HepG2 (cell line): ENCODE measurements at regions not wholly inside any gene's neighbourhood (a gene's known extent, or its start where the extent isn't known, plus 50 kb on each side); places are given as distances from the start of the nearest gene placed in this dataset.
"Not testable (repeated sequence)": the region's sequence is repeated elsewhere in the genome, so short reads cannot be mapped to it uniquely, and the experiment has no call there.

Source experiments
- ATAC-seq: fragments of 200-7000 bp; cut with Tn5 transposase; 3 replicates; pipeline ENCODE4 v1.9.1; 2020; ENCODE audit warnings: mild to moderate bottlenecking, moderate library complexity
- BruUV-seq: library from RNA; stranded (reverse); fragments of 400-500 nt; replicated peaks from 2 replicates; lab custom pipeline; 2021; lab: Mats Ljungman, UMichigan
- CTCF ChIA-PET: fragments of 300-600 bp; formaldehyde crosslinking; extraction: SDS; loops from one replicate; lab custom pipeline; 2021; ENCODE audit warnings: low total read pairs, inconsistent platforms, low intra/inter-chr PET ratio; lab: Yijun Ruan, JAX
- POLR2A ChIA-PET: fragments of 350-600 bp; sonication (Branson Sonifier 250); formaldehyde crosslinking; loops from one replicate; lab custom pipeline; 2020; ENCODE audit warnings: antibody characterized with exemption, inconsistent platforms; lab: Yijun Ruan, JAX
- DNase-seq: peaks from one replicate; pipeline ENCODE4 v3.0.0-alpha.2; 2015; ENCODE audit warnings: low spot score
- FAIRE-seq: peaks from 3 replicates; lab custom pipeline; 2011; peaks lifted over from hg19 to GRCh38; lab: Jason Lieb, UNC
- H2AFZ ChIP-seq: one replicate; pipeline ENCODE4 v1.6.1; 2011; ENCODE audit warnings: low read length, inconsistent platforms
- H3K27ac ChIP-seq: fragments of 300-600 bp; 3 replicates; pipeline ENCODE4 v1.8.0; 2011; ENCODE audit warnings: mixed run types, mild to moderate bottlenecking, mixed read lengths, low read length, inconsistent platforms; ENCODE audit not compliant: insufficient read depth; ENCODE audit errors: extremely low read length
- H3K27me3 ChIP-seq, 2 experiments: fragments of 200-600 bp in 1 of 2; 2 replicates in 1 of 2; 3 replicates in 1 of 2; pipeline versions ENCODE4 v1.6.0 to v1.8.0; 2011; ENCODE audit warnings: low read length in 2 of 2, mild to moderate bottlenecking in 2 of 2, moderate library complexity in 2 of 2, inconsistent platforms in 1 of 2; ENCODE audit not compliant: insufficient read depth in 2 of 2, control insufficient read depth in 1 of 2
- H3K36me3 ChIP-seq, 2 experiments: fragments of 200-600 bp in 1 of 2; replicated peaks in 1 of 2; 2 replicates in 1 of 2; 3 replicates in 1 of 2; pipeline versions ENCODE4 v1.5.1 to v1.8.0; 2011; ENCODE audit warnings: low read length in 2 of 2, inconsistent platforms in 1 of 2; ENCODE audit not compliant: insufficient read depth in 2 of 2, control insufficient read depth in 1 of 2
- H3K4me1 ChIP-seq: 2 replicates; pipeline ENCODE4 v1.5.1; 2012; ENCODE audit warnings: low read length, inconsistent platforms; ENCODE audit not compliant: insufficient read depth
- H3K4me2 ChIP-seq: 2 replicates; pipeline ENCODE4 v1.6.0; 2011; ENCODE audit warnings: low read depth, low read length, inconsistent platforms
- H3K4me3 ChIP-seq, 3 experiments: fragments of 200-600 bp in 1 of 3; sonication (generic), shearing (Covaris generic) in 1 of 3; replicated peaks in 1 of 3; 2 replicates each; pipeline ENCODE4 v1.5.1; 2011 to 2016; ENCODE audit warnings: low read length in 3 of 3, inconsistent platforms in 2 of 3, low read depth in 2 of 3, mild to moderate bottlenecking in 2 of 3, control low read depth in 1 of 3, mixed read lengths in 1 of 3; ENCODE audit not compliant: insufficient read depth in 1 of 3
- H3K79me2 ChIP-seq: one replicate; pipeline ENCODE4 v1.6.1; 2011; ENCODE audit warnings: low read length, inconsistent platforms; ENCODE audit not compliant: insufficient read depth
- H3K9ac ChIP-seq: 2 replicates; pipeline ENCODE4 v1.6.0; 2011; ENCODE audit warnings: mild to moderate bottlenecking, low read depth, low read length, inconsistent platforms; ENCODE audit not compliant: insufficient read depth
- H3K9me3 ChIP-seq: 2 replicates; pipeline ENCODE4 v1.5.1; 2012; ENCODE audit warnings: mild to moderate bottlenecking, low read length
- H4K20me1 ChIP-seq: 2 replicates; pipeline ENCODE4 v1.6.0; 2011; ENCODE audit warnings: inconsistent platforms, mild to moderate bottlenecking, low read length, moderate library complexity; ENCODE audit not compliant: insufficient read depth
- RAD21 ChIP-seq: fragments of 450-650 bp; formaldehyde crosslinking; IDR thresholded peaks from 2 replicates; pipeline ENCODE4 v1.5.0; 2020; ENCODE audit warnings: mild to moderate bottlenecking
- SMC3 ChIP-seq: IDR thresholded peaks from 2 replicates; pipeline ENCODE4 v1.6.1; 2011; ENCODE audit warnings: low read length, improper control_type of control experiment
- STAG1 ChIP-seq: sonication (generic); formaldehyde crosslinking; IDR thresholded peaks from 2 replicates; pipeline ENCODE4 v1.4.0; 2020; ENCODE audit warnings: missing genetic modification reagents
- ZNF629 ChIP-seq: sonication (generic); formaldehyde crosslinking; conservative IDR thresholded peaks from 2 replicates; pipeline ENCODE4 v1.5.0; 2020; ENCODE audit warnings: missing genetic modification reagents
- WGBS: methylation state at CpG from one replicate; pipeline ENCODE4 v1.1.6; 2017; ENCODE audit warnings: low lambda C conversion rate; 5-methylcytosine and 5-hydroxymethylcytosine counted together
- in situ Hi-C: cut with HindIII; loops from 2 replicates; pipeline ENCODE4 v1.10.0; 2017; ENCODE audit warnings: low pct_unique_long_range_greater_than_20kb; ENCODE audit not compliant: extremely low pct_ligation_motif_present
- intact Hi-C: fragments of 100-400 bp; cut with micrococcal nuclease; formaldehyde crosslinking; loops from one replicate; pipeline ENCODE4 v1.10.0; 2022; ENCODE audit not compliant: unreplicated experiment
- TF ChIP-seq, protein P1 (sequence below): sonication (generic); formaldehyde crosslinking; IDR thresholded peaks from 2 replicates; pipeline ENCODE4 v1.5.0; 2020; ENCODE audit warnings: mild to moderate bottlenecking, missing genetic modification reagents, moderate library complexity

DNA sequence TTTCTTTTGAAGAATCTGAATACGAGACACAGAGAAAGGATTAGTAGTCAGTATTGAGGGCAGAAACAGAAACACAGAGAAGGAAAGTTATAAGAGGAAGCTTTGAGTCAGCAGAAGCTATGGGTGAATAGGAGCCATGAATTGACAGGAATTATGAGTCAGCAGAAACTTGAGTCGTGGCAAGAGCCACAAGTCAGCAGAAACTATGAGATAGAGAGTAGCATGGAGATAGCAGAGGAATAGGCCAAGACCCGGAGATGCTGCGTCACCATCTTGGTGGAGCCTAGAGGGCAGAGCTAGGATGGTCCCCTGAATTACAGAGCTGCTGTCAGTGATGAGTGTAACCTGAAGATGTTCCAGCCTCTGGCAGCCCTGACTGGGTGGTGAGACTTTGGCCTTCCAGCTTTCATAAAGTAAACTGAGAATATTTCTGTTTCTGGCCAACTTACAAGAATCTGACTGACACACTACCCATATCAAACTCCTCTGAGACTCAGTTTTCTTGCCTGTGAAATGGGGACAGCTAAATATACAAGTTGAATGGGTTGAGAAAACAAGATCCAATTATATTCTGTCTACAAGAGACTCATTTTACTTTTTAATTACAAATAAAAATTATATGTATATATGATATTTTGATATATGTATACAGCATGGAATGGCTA lies 211.8 kb downstream of the NPIPA7 start:
- FAIRE-seq, result peak; percentile 30
- in situ Hi-C loops, DNase-seq, H3K4me3 ChIP-seq, H3K9ac ChIP-seq, H3K36me3 ChIP-seq, H3K4me2 ChIP-seq, ATAC-seq, POLR2A ChIA-PET, H2AFZ ChIP-seq, CTCF ChIA-PET, H3K79me2 ChIP-seq, H3K9me3 ChIP-seq, BruUV-seq, H3K27ac ChIP-seq, H4K20me1 ChIP-seq, H3K27me3 ChIP-seq, H3K4me1 ChIP-seq: not testable (repeated sequence)
- intact Hi-C loops, result loop anchor here (10.0 kb wide), 1 partner anchor 984 kb away; no protein-coding TSS in a partner anchor
- peak; percentile 75 for TF ChIP-seq ZNF629 (CRISPR knock-in tag)
- 38% methylated on average over 2 of the region's 4 CpGs for WGBS

DNA sequence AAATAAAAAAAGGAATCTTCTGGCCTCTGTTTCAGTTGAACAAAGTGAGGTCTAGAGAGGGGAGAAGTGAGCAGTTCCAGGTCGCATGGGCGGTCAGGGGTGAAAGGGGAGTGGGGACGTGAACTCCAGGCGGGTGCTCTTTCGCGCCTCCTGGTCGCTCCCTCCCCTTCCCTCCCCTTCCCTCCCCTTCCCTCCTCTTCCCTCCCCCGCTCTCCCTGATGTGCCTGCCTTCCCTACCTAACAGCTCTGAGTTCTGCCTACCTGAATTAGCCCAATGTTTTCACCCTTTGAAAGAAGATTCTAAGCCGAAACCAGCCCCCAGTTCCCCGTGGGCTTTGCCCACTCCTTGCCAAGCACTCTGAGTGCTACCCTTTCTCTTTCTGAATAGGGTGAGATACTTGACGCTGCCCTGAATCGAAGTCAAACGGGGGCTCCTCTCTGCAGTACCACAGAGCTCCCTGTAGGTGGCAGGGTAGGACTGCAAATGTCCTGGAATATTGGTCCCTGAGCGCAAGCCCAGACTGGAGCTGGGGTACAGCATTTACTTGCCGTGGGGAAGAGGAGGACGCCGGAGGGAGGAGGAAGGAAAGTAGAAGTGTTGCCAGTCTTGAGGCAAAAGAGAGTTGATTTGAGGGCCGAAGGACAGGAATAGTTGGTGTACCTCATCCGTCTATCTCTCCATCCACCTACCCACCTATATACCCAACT lies 214.4 kb downstream of the NPIPA7 start:
- POLR2A ChIA-PET, H3K9ac ChIP-seq, BruUV-seq, in situ Hi-C loops, H4K20me1 ChIP-seq, H3K36me3 ChIP-seq, H3K4me2 ChIP-seq, H3K79me2 ChIP-seq, H2AFZ ChIP-seq, H3K27me3 ChIP-seq, H3K4me1 ChIP-seq, H3K4me3 ChIP-seq, H3K27ac ChIP-seq, H3K9me3 ChIP-seq, DNase-seq: not testable (repeated sequence)
- peak; percentile 54 for TF ChIP-seq SMC3
- 0 out of 2 replicates have a peak, but pooled peaks have one; percentile 16 for TF ChIP-seq RAD21 (CRISPR knock-in tag)
- peak; percentile 76 for TF ChIP-seq STAG1
- TF ChIP-seq, protein P1, sequence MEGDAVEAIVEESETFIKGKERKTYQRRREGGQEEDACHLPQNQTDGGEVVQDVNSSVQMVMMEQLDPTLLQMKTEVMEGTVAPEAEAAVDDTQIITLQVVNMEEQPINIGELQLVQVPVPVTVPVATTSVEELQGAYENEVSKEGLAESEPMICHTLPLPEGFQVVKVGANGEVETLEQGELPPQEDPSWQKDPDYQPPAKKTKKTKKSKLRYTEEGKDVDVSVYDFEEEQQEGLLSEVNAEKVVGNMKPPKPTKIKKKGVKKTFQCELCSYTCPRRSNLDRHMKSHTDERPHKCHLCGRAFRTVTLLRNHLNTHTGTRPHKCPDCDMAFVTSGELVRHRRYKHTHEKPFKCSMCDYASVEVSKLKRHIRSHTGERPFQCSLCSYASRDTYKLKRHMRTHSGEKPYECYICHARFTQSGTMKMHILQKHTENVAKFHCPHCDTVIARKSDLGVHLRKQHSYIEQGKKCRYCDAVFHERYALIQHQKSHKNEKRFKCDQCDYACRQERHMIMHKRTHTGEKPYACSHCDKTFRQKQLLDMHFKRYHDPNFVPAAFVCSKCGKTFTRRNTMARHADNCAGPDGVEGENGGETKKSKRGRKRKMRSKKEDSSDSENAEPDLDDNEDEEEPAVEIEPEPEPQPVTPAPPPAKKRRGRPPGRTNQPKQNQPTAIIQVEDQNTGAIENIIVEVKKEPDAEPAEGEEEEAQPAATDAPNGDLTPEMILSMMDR (CRISPR knock-in tag), result peak; percentile 83
- 8% methylated on average over 19 of the region's 19 CpGs for WGBS
- peak; percentile 99 for FAIRE-seq
- peak; percentile 83 for ATAC-seq
- CTCF ChIA-PET, result interaction anchor here (0.6 kb wide), 1 partner anchor 875 kb away, joined by 4 read pairs; no protein-coding TSS in a partner anchor
- intact Hi-C loops, result loop anchor here (10.0 kb wide), 1 partner anchor 981 kb away; no protein-coding TSS in a partner anchor

- 0% methylated on average over 4 of the region's 10 CpGs for WGBS
- BruUV-seq, result not testable (repeated sequence)
These were observed 216.2 kb downstream of the NPIPA7 start for GRCh38 chr16:16595029-16595718.

More at GRCh38 chr16:16595029-16595718, 216.2 kb downstream of the NPIPA7 start:
- H3K36me3 ChIP-seq, H2AFZ ChIP-seq, H4K20me1 ChIP-seq, H3K4me3 ChIP-seq, H3K79me2 ChIP-seq, POLR2A ChIA-PET, in situ Hi-C loops, H3K4me1 ChIP-seq, CTCF ChIA-PET, H3K27ac ChIP-seq, H3K4me2 ChIP-seq, H3K27me3 ChIP-seq, H3K9me3 ChIP-seq, DNase-seq, H3K9ac ChIP-seq: not testable (repeated sequence)
- peak; percentile 84 for ATAC-seq
- peak; percentile 79 for FAIRE-seq
- intact Hi-C loops, result loop anchor here (10.0 kb wide), 1 partner anchor 980 kb away; no protein-coding TSS in a partner anchor
